HepG2 (cell line): ENCODE measurements at regions not wholly inside any gene's neighbourhood (a gene's known extent, or its start where the extent isn't known, plus 50 kb on each side); places are given as distances from the start of the nearest gene placed in this dataset.

ENCODE experiments used
- ATAC-seq: fragments of 200-7000 bp; cut with Tn5 transposase; 3 replicates; pipeline ENCODE4 v1.9.1; 2020; ENCODE audit warnings: mild to moderate bottlenecking, moderate library complexity
- BruUV-seq: library from RNA; stranded (reverse); fragments of 400-500 nt; replicated peaks from 2 replicates; lab custom pipeline; 2021; lab: Mats Ljungman, UMichigan
- CTCF ChIA-PET: fragments of 300-600 bp; formaldehyde crosslinking; extraction: SDS; loops from one replicate; lab custom pipeline; 2021; ENCODE audit warnings: low total read pairs, inconsistent platforms, low intra/inter-chr PET ratio; lab: Yijun Ruan, JAX
- POLR2A ChIA-PET: fragments of 350-600 bp; sonication (Branson Sonifier 250); formaldehyde crosslinking; loops from one replicate; lab custom pipeline; 2020; ENCODE audit warnings: antibody characterized with exemption, inconsistent platforms; lab: Yijun Ruan, JAX
- DNase-seq: peaks from one replicate; pipeline ENCODE4 v3.0.0-alpha.2; 2015; ENCODE audit warnings: low spot score
- FAIRE-seq: peaks from 3 replicates; lab custom pipeline; 2011; peaks lifted over from hg19 to GRCh38; lab: Jason Lieb, UNC
- H2AFZ ChIP-seq: one replicate; pipeline ENCODE4 v1.6.1; 2011; ENCODE audit warnings: low read length, inconsistent platforms
- H3K27ac ChIP-seq: fragments of 300-600 bp; 3 replicates; pipeline ENCODE4 v1.8.0; 2011; ENCODE audit warnings: mixed run types, mild to moderate bottlenecking, mixed read lengths, low read length, inconsistent platforms; ENCODE audit not compliant: insufficient read depth; ENCODE audit errors: extremely low read length
- H3K27me3 ChIP-seq, 2 experiments: fragments of 200-600 bp in 1 of 2; 2 replicates in 1 of 2; 3 replicates in 1 of 2; pipeline versions ENCODE4 v1.6.0 to v1.8.0; 2011; ENCODE audit warnings: low read length in 2 of 2, mild to moderate bottlenecking in 2 of 2, moderate library complexity in 2 of 2, inconsistent platforms in 1 of 2; ENCODE audit not compliant: insufficient read depth in 2 of 2, control insufficient read depth in 1 of 2
- H3K36me3 ChIP-seq, 2 experiments: fragments of 200-600 bp in 1 of 2; replicated peaks in 1 of 2; 2 replicates in 1 of 2; 3 replicates in 1 of 2; pipeline versions ENCODE4 v1.5.1 to v1.8.0; 2011; ENCODE audit warnings: low read length in 2 of 2, inconsistent platforms in 1 of 2; ENCODE audit not compliant: insufficient read depth in 2 of 2, control insufficient read depth in 1 of 2
- H3K4me1 ChIP-seq: 2 replicates; pipeline ENCODE4 v1.5.1; 2012; ENCODE audit warnings: low read length, inconsistent platforms; ENCODE audit not compliant: insufficient read depth
- H3K4me2 ChIP-seq: 2 replicates; pipeline ENCODE4 v1.6.0; 2011; ENCODE audit warnings: low read depth, low read length, inconsistent platforms
- H3K4me3 ChIP-seq, 3 experiments: fragments of 200-600 bp in 1 of 3; sonication (generic), shearing (Covaris generic) in 1 of 3; replicated peaks in 1 of 3; 2 replicates each; pipeline ENCODE4 v1.5.1; 2011 to 2016; ENCODE audit warnings: low read length in 3 of 3, inconsistent platforms in 2 of 3, low read depth in 2 of 3, mild to moderate bottlenecking in 2 of 3, control low read depth in 1 of 3, mixed read lengths in 1 of 3; ENCODE audit not compliant: insufficient read depth in 1 of 3
- H3K79me2 ChIP-seq: one replicate; pipeline ENCODE4 v1.6.1; 2011; ENCODE audit warnings: low read length, inconsistent platforms; ENCODE audit not compliant: insufficient read depth
- H3K9ac ChIP-seq: 2 replicates; pipeline ENCODE4 v1.6.0; 2011; ENCODE audit warnings: mild to moderate bottlenecking, low read depth, low read length, inconsistent platforms; ENCODE audit not compliant: insufficient read depth
- H3K9me3 ChIP-seq: 2 replicates; pipeline ENCODE4 v1.5.1; 2012; ENCODE audit warnings: mild to moderate bottlenecking, low read length
- H4K20me1 ChIP-seq: 2 replicates; pipeline ENCODE4 v1.6.0; 2011; ENCODE audit warnings: inconsistent platforms, mild to moderate bottlenecking, low read length, moderate library complexity; ENCODE audit not compliant: insufficient read depth
- ARNT ChIP-seq: fragments of 450-650 bp; IDR thresholded peaks from 2 replicates; pipeline ENCODE4 v1.6.1; 2017
- ATF1 ChIP-seq: IDR thresholded peaks from 2 replicates; pipeline ENCODE4 v1.6.1; 2016; ENCODE audit warnings: mild to moderate bottlenecking, control low read depth
- BHLHE40 ChIP-seq: IDR thresholded peaks from 2 replicates; pipeline ENCODE4 v1.6.1; 2011; ENCODE audit warnings: low read length, improper control_type of control experiment
- CREBL2 ChIP-seq: sonication (generic); formaldehyde crosslinking; IDR thresholded peaks from 2 replicates; pipeline ENCODE4 v1.8.1; 2023; ENCODE audit warnings: missing genetic modification reagents, mild to moderate bottlenecking, borderline replicate concordance
- HDAC1 ChIP-seq: sonication (generic); formaldehyde crosslinking; IDR thresholded peaks from 2 replicates; pipeline ENCODE4 v1.5.1; 2020; ENCODE audit warnings: mild to moderate bottlenecking, missing genetic modification reagents
- JUN ChIP-seq: sonication (generic); formaldehyde crosslinking; IDR thresholded peaks from 2 replicates; pipeline ENCODE4 v1.4.0; 2020; ENCODE audit warnings: mild to moderate bottlenecking, missing genetic modification reagents
- MTF1 ChIP-seq: sonication (generic); formaldehyde crosslinking; IDR thresholded peaks from 2 replicates; pipeline ENCODE4 v1.5.0; 2020; ENCODE audit warnings: missing genetic modification reagents
- NFE2L1 ChIP-seq: sonication (generic); formaldehyde crosslinking; IDR thresholded peaks from 2 replicates; pipeline ENCODE4 v1.4.0; 2020; ENCODE audit warnings: missing genetic modification reagents, mild to moderate bottlenecking, borderline replicate concordance
- RAD21 ChIP-seq: fragments of 450-650 bp; formaldehyde crosslinking; IDR thresholded peaks from 2 replicates; pipeline ENCODE4 v1.5.0; 2020; ENCODE audit warnings: mild to moderate bottlenecking
- RELA ChIP-seq: sonication (generic); formaldehyde crosslinking; IDR thresholded peaks from 2 replicates; pipeline ENCODE4 v1.4.0; 2020; ENCODE audit warnings: missing genetic modification reagents
- SMC3 ChIP-seq: IDR thresholded peaks from 2 replicates; pipeline ENCODE4 v1.6.1; 2011; ENCODE audit warnings: low read length, improper control_type of control experiment
- SOX13 ChIP-seq, 3 experiments: fragments of 450-650 bp in 1 of 3; sonication (generic) in 1 of 3; formaldehyde crosslinking in 1 of 3; IDR thresholded peaks in 2 of 3; conservative IDR thresholded peaks in 1 of 3; 2 replicates each; pipeline versions ENCODE4 v1.5.0 to v1.6.1; 2016 to 2020; ENCODE audit warnings: antibody characterized with exemption in 1 of 3, mild to moderate bottlenecking in 1 of 3, missing compliant biosample characterization in 1 of 3, missing genetic modification reagents in 1 of 3, moderate library complexity in 1 of 3
- SOX5 ChIP-seq: IDR thresholded peaks from 2 replicates; pipeline ENCODE4 v1.6.1; 2016; ENCODE audit warnings: borderline replicate concordance
- TOPORS ChIP-seq: sonication (generic); formaldehyde crosslinking; IDR thresholded peaks from 2 replicates; pipeline ENCODE4 v1.8.0; 2023; ENCODE audit warnings: mild to moderate bottlenecking, missing genetic modification reagents
- ZBTB8A ChIP-seq: sonication (generic); formaldehyde crosslinking; IDR thresholded peaks from 2 replicates; pipeline ENCODE4 v1.4.0; 2020; ENCODE audit warnings: mild to moderate bottlenecking, low read depth, missing genetic modification reagents, borderline replicate concordance
- ZKSCAN8 ChIP-seq: IDR thresholded peaks from 2 replicates; pipeline ENCODE4 v1.6.1; 2016; ENCODE audit warnings: borderline replicate concordance, missing genetic modification reagents, missing compliant biosample characterization
- ZNF503 ChIP-seq: sonication (generic); formaldehyde crosslinking; IDR thresholded peaks from 2 replicates; pipeline ENCODE4 v1.4.0; 2020; ENCODE audit warnings: missing genetic modification reagents
- ZNF713 ChIP-seq: sonication (generic); formaldehyde crosslinking; IDR thresholded peaks from 2 replicates; pipeline ENCODE4 v1.4.0; 2020; ENCODE audit warnings: mild to moderate bottlenecking, missing genetic modification reagents
- WGBS: methylation state at CpG from one replicate; pipeline ENCODE4 v1.1.6; 2017; ENCODE audit warnings: low lambda C conversion rate; 5-methylcytosine and 5-hydroxymethylcytosine counted together
- in situ Hi-C: cut with HindIII; loops from 2 replicates; pipeline ENCODE4 v1.10.0; 2017; ENCODE audit warnings: low pct_unique_long_range_greater_than_20kb; ENCODE audit not compliant: extremely low pct_ligation_motif_present
- intact Hi-C: fragments of 100-400 bp; cut with micrococcal nuclease; formaldehyde crosslinking; loops from one replicate; pipeline ENCODE4 v1.10.0; 2022; ENCODE audit not compliant: unreplicated experiment

DNA sequence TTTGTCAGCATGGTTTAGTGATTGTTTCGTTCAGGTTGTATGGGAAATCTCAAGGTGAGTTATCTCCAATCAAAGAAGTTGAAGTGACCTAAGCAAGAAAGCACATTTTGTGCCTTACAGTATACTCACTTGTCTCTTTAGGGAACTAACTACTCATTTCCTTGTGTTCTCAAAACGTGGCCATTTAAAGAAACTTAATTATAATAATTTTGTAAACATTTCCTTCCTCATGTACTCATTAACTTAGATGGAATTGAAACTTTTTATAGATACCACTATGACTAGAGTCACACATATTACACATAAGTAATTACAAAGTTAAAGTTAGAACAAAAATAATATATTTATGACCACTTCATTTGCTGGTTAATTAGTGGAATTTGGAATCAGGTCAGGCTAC is 552.6 kb downstream of the MRPL39 start:
- Histone ChIP-seq H4K20me1 (no peaks in the 10 kb centered on the region), H3K79me2 (no peaks in the 10 kb centered on the region), H3K4me2 (no peak overlapping the region), H3K27ac (no peak overlapping the region), H3K4me1 (no peaks in the 10 kb centered on the region), H3K27me3 (no peaks in the 10 kb centered on the region), H3K9me3 (peaks cover 84% of the 10 kb centered on the region), H2AFZ (no peak overlapping the region), H3K9ac (no peak overlapping the region), H3K36me3 (no peaks in the 10 kb centered on the region), H3K4me3 (no peak overlapping the region)
- intact Hi-C loops, result no loop called here
- no TSS peak for BruUV-seq
- in situ Hi-C loops, result no loop called here
- WGBS, result 1% methylated on average over 2 of the region's 2 CpGs
- no peak for FAIRE-seq
- no peak for DNase-seq
- ChIA-PET POLR2A (no interaction called here), CTCF (no interaction called here)
- ATAC-seq, result no peak
- TF ChIP-seq NFE2L1 (CRISPR knock-in tag) (no peak), RAD21 (CRISPR knock-in tag) (no peak), ZKSCAN8 (CRISPR knock-in tag) (no peak), SMC3 (no peak), RELA (no peak)

GRCh38 chr21:25039461-25040380 is 567.6 kb downstream of the MRPL39 start:
- no peaks in the 10 kb centered on the region for H4K20me1 ChIP-seq
- no peaks in the 10 kb centered on the region for H3K4me1 ChIP-seq
- H3K79me2 ChIP-seq, result no peaks in the 10 kb centered on the region
- DNase-seq, result no peak
- in situ Hi-C loops, result no loop called here
- H3K9ac ChIP-seq, result no peak overlapping the region
- no peak overlapping the region for H3K27ac ChIP-seq
- ATAC-seq, result no peak
- POLR2A ChIA-PET, result no interaction called here
- H3K4me2 ChIP-seq, result no peak overlapping the region
- intact Hi-C loops, result no loop called here
- FAIRE-seq, result no peak
- no peak overlapping the region for H3K4me3 ChIP-seq
- H3K9me3 ChIP-seq, result peaks cover 93% of the 10 kb centered on the region
- no peak overlapping the region for H2AFZ ChIP-seq
- 4% methylated on average over 5 of the region's 5 CpGs for WGBS
- H3K27me3 ChIP-seq, result no peaks in the 10 kb centered on the region
- no TSS peak for BruUV-seq
- CTCF ChIA-PET, result no interaction called here
- no peaks in the 10 kb centered on the region for H3K36me3 ChIP-seq
- no peak for TF ChIP-seq HDAC1 (CRISPR knock-in tag)
- TF ChIP-seq SOX5 (CRISPR knock-in tag), result no peak
- TF ChIP-seq JUN, result no peak
- TF ChIP-seq ZNF713 (CRISPR knock-in tag), result no peak
- TF ChIP-seq SOX13 (IDR thresholded peaks at IDR 0.05), result no peak
- TF ChIP-seq SOX13 (CRISPR knock-in tag; conservative IDR thresholded peaks at IDR 0.05 in 1 of 2, IDR thresholded peaks at IDR 0.05 in 1 of 2), result no peak
- TF ChIP-seq CREBL2, result no peak
- no peak for TF ChIP-seq ZNF503
- no peak for TF ChIP-seq ARNT
- no peak for TF ChIP-seq ATF1 (CRISPR knock-in tag)
- no peak for TF ChIP-seq MTF1 (CRISPR knock-in tag)
- no peak for TF ChIP-seq TOPORS (CRISPR knock-in tag)
- TF ChIP-seq ZBTB8A (CRISPR knock-in tag), result no peak
- TF ChIP-seq BHLHE40, result no peak
